HFF-Myc (cell line): ENCODE measurements at regions not wholly inside any gene's neighbourhood (a gene's known extent, or its start where the extent isn't known, plus 50 kb on each side); places are given as distances from the start of the nearest gene placed in this dataset.

ENCODE experiments used
- DNase-seq: peaks from one replicate; pipeline ENCODE4 v3.0.0-alpha.2; 2011; ENCODE audit warnings: low read depth; ENCODE audit errors: extremely low read depth
- H3K4me3 ChIP-seq: replicated peaks from 2 replicates; pipeline ENCODE4 v1.5.1; 2011; ENCODE audit warnings: low read depth, mild to moderate bottlenecking, control low read depth, low read length
- TF ChIP-seq, protein P1 (sequence below): IDR thresholded peaks from 2 replicates; pipeline ENCODE4 v1.5.1; 2012; ENCODE audit warnings: mild to moderate bottlenecking, low read depth, low read length, control low read depth; ENCODE audit errors: missing control alignments

DNA sequence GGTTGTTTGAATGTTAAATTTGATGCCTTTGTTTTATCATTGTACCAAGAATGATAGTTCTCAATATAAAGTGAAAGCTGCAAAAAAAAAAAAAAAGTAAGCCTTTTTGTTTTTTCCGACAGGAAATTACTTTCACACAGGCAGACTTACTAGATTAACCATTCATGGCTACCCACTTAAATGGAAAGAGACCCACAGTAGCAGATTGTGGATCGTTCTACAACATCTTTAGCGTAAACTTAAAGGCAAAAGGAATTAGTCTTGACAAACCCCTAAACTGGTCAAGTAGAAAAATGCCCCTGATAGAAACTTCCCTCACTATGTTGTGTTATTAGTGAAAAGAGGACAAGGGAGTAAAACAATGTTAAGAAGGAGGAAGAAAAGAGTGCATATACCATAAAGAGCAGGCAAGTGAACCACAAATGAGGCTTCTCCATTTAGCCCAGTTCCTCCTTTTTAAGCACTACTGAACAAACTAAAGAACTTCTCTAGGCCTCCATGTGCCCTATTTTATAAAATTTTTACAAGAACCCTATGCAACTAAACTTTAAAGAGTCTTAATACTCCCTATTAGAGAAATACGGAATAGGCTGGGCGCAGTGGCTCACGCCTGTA is 1560.3 kb downstream of the MRPL39 start:
- H3K4me3 ChIP-seq, result no peak overlapping the region
- TF ChIP-seq, protein P1, sequence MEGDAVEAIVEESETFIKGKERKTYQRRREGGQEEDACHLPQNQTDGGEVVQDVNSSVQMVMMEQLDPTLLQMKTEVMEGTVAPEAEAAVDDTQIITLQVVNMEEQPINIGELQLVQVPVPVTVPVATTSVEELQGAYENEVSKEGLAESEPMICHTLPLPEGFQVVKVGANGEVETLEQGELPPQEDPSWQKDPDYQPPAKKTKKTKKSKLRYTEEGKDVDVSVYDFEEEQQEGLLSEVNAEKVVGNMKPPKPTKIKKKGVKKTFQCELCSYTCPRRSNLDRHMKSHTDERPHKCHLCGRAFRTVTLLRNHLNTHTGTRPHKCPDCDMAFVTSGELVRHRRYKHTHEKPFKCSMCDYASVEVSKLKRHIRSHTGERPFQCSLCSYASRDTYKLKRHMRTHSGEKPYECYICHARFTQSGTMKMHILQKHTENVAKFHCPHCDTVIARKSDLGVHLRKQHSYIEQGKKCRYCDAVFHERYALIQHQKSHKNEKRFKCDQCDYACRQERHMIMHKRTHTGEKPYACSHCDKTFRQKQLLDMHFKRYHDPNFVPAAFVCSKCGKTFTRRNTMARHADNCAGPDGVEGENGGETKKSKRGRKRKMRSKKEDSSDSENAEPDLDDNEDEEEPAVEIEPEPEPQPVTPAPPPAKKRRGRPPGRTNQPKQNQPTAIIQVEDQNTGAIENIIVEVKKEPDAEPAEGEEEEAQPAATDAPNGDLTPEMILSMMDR, result no peak
- DNase-seq, result no peak

GRCh38 chr21:24045775-24046215 is 1561.5 kb downstream of the MRPL39 start:
- TF ChIP-seq, protein P1, result no peak
- peak; percentile 11 for DNase-seq
- no peak overlapping the region for H3K4me3 ChIP-seq

- TF ChIP-seq, protein P1, result no peak
Observed at GRCh38 chr21:24045373-24045772, 1561.9 kb downstream of the MRPL39 start.

GRCh38 chr21:24042687-24043086 is 1564.6 kb downstream of the MRPL39 start:
- TF ChIP-seq, protein P1, result no peak
- no peak for DNase-seq
- H3K4me3 ChIP-seq, result no peak overlapping the region

More at GRCh38 chr21:24045373-24045772, 1561.9 kb downstream of the MRPL39 start:
- no peak overlapping the region for H3K4me3 ChIP-seq
- no peak for DNase-seq

- DNase-seq, result no peak
- no peak overlapping the region for H3K4me3 ChIP-seq
- TF ChIP-seq, protein P1, result no peak
Observed at GRCh38 chr21:24032709-24033232, 1574.5 kb downstream of the MRPL39 start.

DNA sequence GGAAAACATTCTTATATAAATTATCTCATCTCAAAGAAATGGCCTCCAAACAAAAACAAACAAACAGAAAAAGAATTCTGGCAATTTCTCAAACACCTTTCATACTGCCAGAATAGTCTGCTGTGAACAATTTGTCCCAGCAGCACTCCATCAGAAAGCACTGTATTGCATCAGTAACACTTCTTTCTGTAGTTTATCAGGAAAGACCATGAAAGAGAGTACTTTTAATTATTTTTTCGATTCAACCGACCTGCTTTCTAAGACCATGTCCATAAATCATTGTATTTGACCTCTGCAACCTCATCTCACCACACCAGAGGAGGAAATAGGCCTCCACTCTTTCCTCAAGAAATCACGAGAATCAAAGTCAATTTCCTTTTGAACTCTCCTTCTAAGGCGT is 1579.9 kb downstream of the MRPL39 start:
- no peak overlapping the region for H3K4me3 ChIP-seq
- TF ChIP-seq, protein P1, result no peak
- no peak for DNase-seq
